ENCODE measurements at regions not wholly inside any gene's neighbourhood (a gene's known extent, or its start where the extent isn't known, plus 50 kb on each side); places are given as distances from the start of the nearest gene placed in this dataset.

DNA sequence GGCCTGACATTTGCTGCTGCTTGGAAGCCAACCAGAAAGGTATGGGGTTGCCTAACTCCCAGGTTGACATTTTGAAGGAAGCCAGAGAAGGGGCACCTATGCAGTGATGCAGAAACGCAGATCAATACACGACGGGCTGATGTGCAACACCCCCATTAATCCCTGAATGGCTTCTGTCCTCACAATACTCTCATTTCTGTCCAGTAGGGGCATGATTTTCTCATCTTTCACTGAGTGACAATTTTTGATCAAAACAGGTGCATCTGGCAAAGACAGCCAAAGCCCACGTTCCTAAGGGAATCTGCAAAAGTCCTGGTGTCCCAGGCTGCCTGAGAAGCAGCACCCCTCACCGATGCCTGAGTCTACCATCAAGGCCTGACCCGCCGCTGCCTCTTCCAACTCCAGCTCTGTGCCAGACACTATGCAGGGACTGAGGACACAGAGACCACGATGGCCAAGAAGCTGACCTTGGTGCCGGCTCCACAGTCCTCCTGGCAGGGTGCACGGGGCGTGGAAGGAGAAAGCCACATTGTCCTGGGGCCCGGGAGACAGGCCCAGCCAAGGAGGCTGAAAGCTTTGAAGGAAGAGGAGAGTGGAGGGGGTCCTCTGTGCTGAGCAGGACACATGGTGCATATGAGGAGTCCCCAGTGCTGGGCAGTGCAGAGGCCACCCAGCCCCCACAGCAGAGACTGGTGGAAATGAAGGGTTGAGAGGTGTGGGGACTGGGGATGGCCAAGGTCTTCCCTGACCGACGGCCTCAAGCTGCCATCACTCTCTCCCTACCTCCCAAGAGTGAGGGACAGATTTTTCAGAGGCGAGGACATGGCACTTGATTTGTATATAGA, 159.6 kb downstream of the NUP210 start:
- Histone ChIP-seq H3K27ac (no peak overlapping the region), H3K4me3 (no peak overlapping the region), H3K4me1 (peaks cover 0 to 48% (median 16%) of the 10 kb centered on the region in 6 donors), H3K27me3 (replicated peaks in 1 of 7) (peaks cover 0 to 20% (median 0%) of the 10 kb centered on the region in 7 donors), H3K9me3 (peaks cover 0 to 2% (median 0%) of the 10 kb centered on the region in 8 donors), H3K36me3 (no peaks in the 10 kb centered on the region)
- WGBS, 5 donors = 73 to 84% (median 80%) methylated on average over 15 of the region's 15 CpGs
- DNase-seq = no peak
- no peak for TF ChIP-seq CTCF (IDR thresholded peaks at IDR 0.05 in 8 of 11, conservative IDR thresholded peaks at IDR 0.05 in 3 of 11)
- no peak for TF ChIP-seq POLR2A (IDR thresholded peaks at IDR 0.05)
- no peak for TF ChIP-seq POLR2AphosphoS5 (IDR thresholded peaks at IDR 0.05)
- intact Hi-C loops (cut with DNase I; ENCODE audit: low total_unique reads) = no loop called here

GRCh38 chr3:13259831-13260230, 160.3 kb downstream of the NUP210 start:
- intact Hi-C loops (cut with DNase I; ENCODE audit: low total_unique reads) = no loop called here
- Histone ChIP-seq H3K27ac (no peak overlapping the region), H3K4me1 (peaks cover 0 to 48% (median 16%) of the 10 kb centered on the region in 6 donors), H3K4me3 (no peak overlapping the region), H3K27me3 (replicated peaks in 1 of 7) (peaks cover 0 to 20% (median 0%) of the 10 kb centered on the region in 7 donors), H3K9me3 (no peaks in the 10 kb centered on the region), H3K36me3 (no peaks in the 10 kb centered on the region)
- 57 to 67% (median 62%) methylated on average over 5 of the region's 5 CpGs for WGBS, 5 donors
- TF ChIP-seq CTCF (IDR thresholded peaks at IDR 0.05 in 8 of 11, conservative IDR thresholded peaks at IDR 0.05 in 3 of 11) (no peak), POLR2A (IDR thresholded peaks at IDR 0.05) (no peak)
- DNase-seq = no peak

DNA sequence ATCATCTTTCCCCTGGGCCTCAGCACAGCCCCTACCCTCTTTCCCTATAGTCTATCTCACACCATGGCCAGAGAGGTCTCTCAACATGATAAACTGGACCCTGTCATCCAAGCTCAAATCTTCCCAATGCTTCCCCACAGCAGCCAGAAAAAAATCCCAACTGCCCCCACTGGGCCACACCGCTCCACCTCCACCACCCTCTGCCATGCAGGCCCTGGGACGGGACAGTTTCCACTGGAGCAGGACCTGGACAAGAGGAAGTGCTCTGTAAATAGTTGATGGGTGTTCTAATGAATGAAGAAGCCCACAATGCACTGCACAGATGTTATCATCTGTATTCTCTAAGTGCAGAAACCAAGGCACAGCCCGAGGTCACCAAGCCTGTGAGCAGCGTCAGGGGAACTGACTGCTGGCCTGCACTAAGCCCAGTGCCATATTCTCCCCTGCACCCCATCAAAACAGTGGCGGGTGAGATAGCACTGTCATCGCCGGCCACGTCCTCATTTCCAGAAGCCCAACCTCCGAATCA, 161.1 kb downstream of the NUP210 start:
- WGBS, 5 donors = 72 to 87% (median 82%) methylated on average over 9 of the region's 9 CpGs
- DNase-seq = no peak
- no peak overlapping the region for H3K27ac ChIP-seq
- H3K27me3 ChIP-seq (replicated peaks in 1 of 7) = peaks cover 0 to 15% (median 0%) of the 10 kb centered on the region in 7 donors
- TF ChIP-seq CTCF (IDR thresholded peaks at IDR 0.05 in 8 of 11, conservative IDR thresholded peaks at IDR 0.05 in 3 of 11) (no peak), POLR2A (IDR thresholded peaks at IDR 0.05) (no peak), POLR2AphosphoS5 (IDR thresholded peaks at IDR 0.05) (no peak)
- peaks cover 0 to 43% (median 16%) of the 10 kb centered on the region in 6 donors for H3K4me1 ChIP-seq
- intact Hi-C loops (cut with DNase I; ENCODE audit: low total_unique reads) = no loop called here
- H3K36me3 ChIP-seq = no peaks in the 10 kb centered on the region
- H3K4me3 ChIP-seq = no peak overlapping the region
- no peaks in the 10 kb centered on the region for H3K9me3 ChIP-seq

DNA sequence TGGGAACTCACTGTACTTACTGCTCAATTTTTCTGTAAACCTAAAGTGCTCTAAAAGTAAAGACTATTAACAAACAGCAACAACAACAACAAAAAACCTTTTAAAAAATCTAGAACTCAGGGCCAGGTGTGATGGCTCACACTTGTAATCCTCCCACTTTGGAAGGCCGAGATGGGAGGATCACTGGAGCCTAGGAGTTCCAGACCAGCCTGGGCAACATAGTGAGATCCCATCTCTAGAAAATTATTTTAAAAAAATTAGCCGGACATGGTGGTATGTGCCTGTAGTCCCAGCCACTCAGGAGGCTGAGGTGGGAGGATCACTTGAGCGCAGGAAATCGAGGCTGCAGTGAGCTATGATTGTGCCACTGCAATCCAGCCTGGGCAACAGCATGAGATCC, 161.8 kb downstream of the NUP210 start:
- no peaks in the 10 kb centered on the region for H3K9me3 ChIP-seq
- DNase-seq = no peak
- WGBS, 5 donors = 83 to 92% (median 86%) methylated on average over 4 of the region's 4 CpGs
- peaks cover 0 to 20% (median 0%) of the 10 kb centered on the region in 7 donors for H3K27me3 ChIP-seq (replicated peaks in 1 of 7)
- H3K27ac ChIP-seq = no peak overlapping the region
- no peak for TF ChIP-seq CTCF (IDR thresholded peaks at IDR 0.05 in 8 of 11, conservative IDR thresholded peaks at IDR 0.05 in 3 of 11)
- H3K4me3 ChIP-seq = no peak overlapping the region
- H3K4me1 ChIP-seq = peaks cover 0 to 35% (median 15%) of the 10 kb centered on the region in 6 donors
- intact Hi-C loops (cut with DNase I; ENCODE audit: low total_unique reads) = no loop called here
- H3K36me3 ChIP-seq = no peaks in the 10 kb centered on the region

Measured in spleen (tissue), 11 donors.